ENCODE measurements at regions not wholly inside any gene's neighbourhood (a gene's known extent, or its start where the extent isn't known, plus 50 kb on each side); places are given as distances from the start of the nearest gene placed in this dataset.

DNA sequence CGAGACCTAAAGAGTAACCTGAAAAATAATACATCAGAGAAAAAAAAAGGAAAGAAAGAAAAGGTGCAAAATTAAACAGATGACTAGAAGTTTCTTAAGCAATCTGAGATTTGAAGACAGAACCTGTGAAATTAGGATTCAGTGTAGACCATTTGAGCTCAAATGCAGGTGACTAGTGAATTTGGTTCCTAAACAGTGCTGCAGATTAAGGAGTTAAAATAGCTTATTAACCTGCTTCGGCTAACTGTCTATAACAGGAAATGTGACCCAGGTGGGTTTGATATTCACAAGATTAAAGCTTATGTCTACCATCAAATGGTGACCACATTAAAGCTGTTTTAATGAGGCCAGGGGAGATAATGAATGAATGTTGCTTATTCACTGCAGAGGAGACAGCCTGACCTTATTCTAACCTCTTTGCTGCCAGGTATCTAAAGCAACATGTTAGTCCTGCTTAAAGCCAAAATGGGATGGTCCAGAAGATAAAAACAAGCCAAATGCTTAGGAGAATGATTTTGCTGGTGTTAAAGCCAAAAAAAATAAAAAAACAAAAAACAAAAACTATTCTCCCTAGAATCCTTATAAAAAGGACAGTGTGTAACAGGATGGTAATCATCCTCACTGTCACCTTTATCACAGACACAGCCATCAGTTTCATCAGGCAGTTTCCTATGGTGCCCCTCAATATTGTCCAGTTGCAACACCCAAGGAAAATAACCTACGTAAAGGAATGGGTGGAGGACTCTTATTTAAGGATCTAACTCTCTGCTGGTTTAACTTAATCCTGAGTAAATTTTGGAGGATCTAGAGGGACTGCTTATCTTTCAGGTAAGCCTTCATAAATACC is 769.0 kb upstream of the ZEB2 start:
- Mint-ChIP-seq H3K9me3 (no peaks in the 10 kb centered on the region), H3K4me3 (no peak overlapping the region), H3K27ac (no peak overlapping the region), H3K27me3 (no peaks in the 10 kb centered on the region), H3K4me1 (no peaks in the 10 kb centered on the region), H3K36me3 (ENCODE audit: low read depth) (no peaks in the 10 kb centered on the region)
- ChIA-PET CTCF (no interaction called here), POLR2A (no interaction called here)
- no peak for DNase-seq

DNA sequence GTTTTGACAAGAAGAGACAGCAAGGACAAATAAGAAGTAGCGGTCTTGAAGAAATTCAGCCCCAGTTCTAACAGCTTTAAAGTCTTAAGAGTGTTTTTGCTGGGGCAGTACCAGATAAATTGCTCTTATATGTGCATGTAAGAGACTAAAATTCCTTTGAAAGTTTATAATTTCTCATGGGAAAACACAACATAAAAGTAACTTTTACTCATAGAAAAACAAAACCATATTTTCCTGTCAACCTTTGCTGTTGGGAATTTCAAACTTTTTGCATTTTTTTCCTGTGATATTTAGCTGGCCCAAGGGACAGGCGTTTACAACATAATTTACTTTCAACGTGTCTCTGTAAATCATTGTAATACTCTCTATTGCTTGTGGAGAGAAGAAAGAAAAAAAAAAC is 767.8 kb upstream of the ZEB2 start:
- Mint-ChIP-seq H3K27me3 (no peaks in the 10 kb centered on the region), H3K27ac (no peak overlapping the region), H3K9me3 (no peaks in the 10 kb centered on the region), H3K4me3 (no peak overlapping the region), H3K4me1 (no peaks in the 10 kb centered on the region), H3K36me3 (ENCODE audit: low read depth) (no peaks in the 10 kb centered on the region)
- ChIA-PET POLR2A (no interaction called here), CTCF (no interaction called here)
- no peak for DNase-seq

DNA sequence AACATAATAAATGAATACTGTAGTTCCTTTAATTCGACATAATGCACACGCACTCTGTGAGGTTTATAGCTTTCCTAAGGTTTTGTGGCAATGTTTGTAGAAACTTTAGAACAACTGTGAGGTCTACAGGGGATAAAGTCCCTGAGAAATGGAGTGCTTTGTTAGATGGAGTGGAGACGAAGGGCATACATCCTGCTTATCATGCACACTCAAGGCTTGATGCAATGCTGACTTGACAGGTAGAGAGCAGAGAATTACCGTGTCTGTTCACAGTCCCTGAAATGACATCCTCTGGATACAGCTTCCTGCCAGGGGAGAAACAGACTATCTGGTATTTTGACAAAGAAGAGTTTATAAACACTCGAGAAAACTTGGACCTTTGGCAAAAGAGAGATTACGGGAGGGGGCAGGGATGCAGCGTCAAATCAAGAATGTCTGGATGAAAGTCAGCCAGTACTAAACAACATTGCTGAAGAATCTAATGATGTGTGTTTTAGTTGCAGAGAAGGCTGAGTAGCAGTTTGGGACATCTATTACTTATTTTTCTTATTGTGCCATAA is 766.9 kb upstream of the ZEB2 start:
- DNase-seq = no peak
- H3K27ac Mint-ChIP-seq = no peak overlapping the region
- no peaks in the 10 kb centered on the region for H3K4me1 Mint-ChIP-seq
- no peaks in the 10 kb centered on the region for H3K36me3 Mint-ChIP-seq (ENCODE audit: low read depth)
- H3K4me3 Mint-ChIP-seq = no peak overlapping the region
- no peaks in the 10 kb centered on the region for H3K27me3 Mint-ChIP-seq
- ChIA-PET CTCF (no interaction called here), POLR2A (no interaction called here)
- H3K9me3 Mint-ChIP-seq = no peaks in the 10 kb centered on the region

DNA sequence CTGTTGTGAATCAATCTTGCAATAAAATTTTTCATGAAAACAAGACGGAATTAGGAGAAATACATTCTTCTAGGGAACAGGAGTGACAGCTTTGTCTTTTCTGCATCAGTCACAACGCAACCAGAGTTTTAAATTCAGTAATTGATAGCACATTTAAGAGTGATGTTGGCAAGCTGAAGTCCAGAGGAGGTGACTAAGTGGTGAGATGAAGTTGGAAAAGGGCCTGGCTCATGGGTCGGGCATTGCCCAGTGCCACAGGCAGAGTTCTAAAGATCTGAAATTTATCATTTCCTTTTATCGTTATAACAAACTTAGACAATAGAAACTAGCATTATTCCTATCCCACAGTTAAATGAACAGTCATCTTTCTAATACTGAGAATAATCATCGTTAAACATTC is 764.6 kb upstream of the ZEB2 start:
- no peak overlapping the region for H3K4me3 Mint-ChIP-seq
- H3K27me3 Mint-ChIP-seq = no peaks in the 10 kb centered on the region
- H3K9me3 Mint-ChIP-seq = no peaks in the 10 kb centered on the region
- H3K4me1 Mint-ChIP-seq = no peaks in the 10 kb centered on the region
- no peak for DNase-seq
- no peak overlapping the region for H3K27ac Mint-ChIP-seq
- ChIA-PET POLR2A (no interaction called here), CTCF (no interaction called here)
- no peaks in the 10 kb centered on the region for H3K36me3 Mint-ChIP-seq (ENCODE audit: low read depth)

DNA sequence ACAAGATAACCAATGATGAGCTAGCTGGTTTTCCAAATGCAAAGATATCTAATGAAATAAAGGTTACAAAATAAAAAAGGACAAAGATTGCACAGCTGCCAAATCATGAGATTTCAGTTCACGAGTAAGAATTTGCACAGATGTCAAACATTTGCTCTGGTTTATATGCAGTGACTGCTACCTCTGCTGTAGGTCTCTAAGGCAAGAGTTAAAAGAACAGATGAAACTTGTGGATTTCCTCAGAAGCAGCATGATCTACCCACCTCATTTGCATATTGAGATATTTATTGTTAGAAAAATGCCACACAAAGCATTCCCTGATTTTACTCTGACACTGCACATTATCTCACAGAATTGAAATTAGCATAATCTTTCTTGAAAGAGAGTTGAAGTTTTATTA is 763.2 kb upstream of the ZEB2 start:
- Mint-ChIP-seq H3K9me3 (no peaks in the 10 kb centered on the region), H3K4me1 (no peaks in the 10 kb centered on the region), H3K27me3 (no peaks in the 10 kb centered on the region), H3K27ac (no peak overlapping the region), H3K36me3 (ENCODE audit: low read depth) (no peaks in the 10 kb centered on the region), H3K4me3 (no peak overlapping the region)
- DNase-seq = no peak
- ChIA-PET CTCF (no interaction called here), POLR2A (no interaction called here)

DNA sequence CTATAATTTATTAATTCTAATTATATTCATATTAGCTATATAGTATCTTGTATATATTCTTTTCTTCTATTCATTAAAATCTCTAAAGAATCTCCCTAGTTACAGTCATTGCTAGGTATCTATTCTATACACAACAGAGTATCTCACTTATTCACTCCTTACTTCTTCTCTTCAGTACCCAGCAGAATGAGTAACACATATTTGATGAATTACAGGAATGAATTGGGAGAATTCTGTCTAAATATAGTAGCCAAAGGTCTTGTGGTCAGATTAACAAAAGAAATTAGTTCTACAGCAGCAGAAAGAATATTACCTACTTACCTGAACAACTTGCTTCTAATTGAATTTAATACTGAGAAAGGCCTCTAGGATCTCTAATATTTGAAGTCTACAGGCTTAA is 758.0 kb upstream of the ZEB2 start:
- Mint-ChIP-seq H3K27ac (no peak overlapping the region), H3K4me3 (no peak overlapping the region), H3K27me3 (no peaks in the 10 kb centered on the region), H3K36me3 (ENCODE audit: low read depth) (no peaks in the 10 kb centered on the region), H3K4me1 (no peaks in the 10 kb centered on the region), H3K9me3 (no peaks in the 10 kb centered on the region)
- no peak for DNase-seq
- CTCF ChIA-PET = no interaction called here
- POLR2A ChIA-PET = no interaction called here

DNA sequence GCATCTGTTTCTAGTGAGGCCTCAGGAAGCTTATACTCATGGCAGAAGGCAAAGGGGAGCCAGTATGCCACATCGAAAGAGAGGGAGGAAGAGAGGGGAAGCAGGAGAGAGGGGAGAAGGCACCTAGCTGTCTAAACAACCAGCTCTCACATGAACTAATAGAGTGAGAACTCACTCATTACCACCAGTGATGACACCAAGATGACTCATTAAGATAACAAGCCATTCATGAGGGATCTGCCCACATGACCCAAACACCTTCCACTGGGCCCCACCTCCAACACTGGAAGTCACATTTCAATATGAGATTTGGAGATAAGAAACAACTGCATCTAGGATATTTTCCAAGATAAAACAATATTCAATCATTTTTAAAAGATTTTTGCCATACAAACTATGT is 753.9 kb upstream of the ZEB2 start:
- Mint-ChIP-seq H3K4me1 (no peaks in the 10 kb centered on the region), H3K9me3 (no peaks in the 10 kb centered on the region), H3K36me3 (ENCODE audit: low read depth) (no peaks in the 10 kb centered on the region), H3K27me3 (no peaks in the 10 kb centered on the region), H3K4me3 (no peak overlapping the region), H3K27ac (no peak overlapping the region)
- ChIA-PET CTCF (no interaction called here), POLR2A (no interaction called here)
- no peak for DNase-seq

DNA sequence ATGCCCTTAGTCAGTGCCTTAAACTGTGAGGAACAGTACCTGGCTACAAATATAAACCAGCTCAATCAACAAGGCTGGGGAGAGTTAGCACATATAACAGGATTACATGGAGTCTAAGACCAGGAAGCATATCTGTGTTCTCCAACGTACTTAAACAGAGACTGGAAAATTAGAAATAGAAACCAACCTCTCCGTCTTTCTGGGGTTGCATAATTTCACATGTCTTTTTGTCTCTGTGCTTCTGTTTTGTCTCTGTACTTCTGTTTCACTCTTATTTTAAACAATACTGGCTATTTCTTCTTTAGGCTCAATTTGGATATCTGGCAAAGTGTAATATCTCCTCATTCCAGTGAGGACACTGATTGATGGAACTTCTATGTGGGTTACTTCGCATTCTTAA is 749.0 kb upstream of the ZEB2 start:
- no peaks in the 10 kb centered on the region for H3K9me3 Mint-ChIP-seq
- no peaks in the 10 kb centered on the region for H3K4me1 Mint-ChIP-seq
- no peak overlapping the region for H3K27ac Mint-ChIP-seq
- H3K27me3 Mint-ChIP-seq = no peaks in the 10 kb centered on the region
- no peaks in the 10 kb centered on the region for H3K36me3 Mint-ChIP-seq (ENCODE audit: low read depth)
- no peak for DNase-seq
- ChIA-PET POLR2A (no interaction called here), CTCF (no interaction called here)
- no peak overlapping the region for H3K4me3 Mint-ChIP-seq

DNA sequence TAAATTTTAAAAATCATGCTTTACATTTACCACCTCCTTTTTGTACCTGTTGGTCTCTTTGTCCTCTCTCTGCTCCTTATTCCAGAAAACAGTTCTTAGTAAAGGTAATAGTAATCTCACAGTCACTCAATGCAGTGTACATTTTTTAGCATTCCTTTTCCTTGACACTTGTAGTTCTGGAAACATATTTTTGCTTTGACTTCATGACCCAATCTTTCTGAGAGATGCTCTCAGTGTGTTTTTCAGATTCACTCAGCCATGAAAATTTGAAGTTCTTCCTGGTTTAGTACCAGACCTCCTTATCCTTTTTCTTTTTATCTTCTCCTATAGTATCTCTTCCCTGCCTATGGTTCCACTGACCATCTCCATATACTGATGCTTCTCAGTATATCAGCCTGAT is 747.5 kb upstream of the ZEB2 start:
- Mint-ChIP-seq H3K27ac (no peak overlapping the region), H3K4me3 (no peak overlapping the region), H3K27me3 (no peaks in the 10 kb centered on the region), H3K4me1 (no peaks in the 10 kb centered on the region), H3K9me3 (no peaks in the 10 kb centered on the region), H3K36me3 (ENCODE audit: low read depth) (no peaks in the 10 kb centered on the region)
- ChIA-PET POLR2A (no interaction called here), CTCF (interaction anchor here (0.5 kb wide), 1 partner anchor 153 kb away, joined by 3 read pairs; no protein-coding TSS in a partner anchor)
- DNase-seq = no peak

DNA sequence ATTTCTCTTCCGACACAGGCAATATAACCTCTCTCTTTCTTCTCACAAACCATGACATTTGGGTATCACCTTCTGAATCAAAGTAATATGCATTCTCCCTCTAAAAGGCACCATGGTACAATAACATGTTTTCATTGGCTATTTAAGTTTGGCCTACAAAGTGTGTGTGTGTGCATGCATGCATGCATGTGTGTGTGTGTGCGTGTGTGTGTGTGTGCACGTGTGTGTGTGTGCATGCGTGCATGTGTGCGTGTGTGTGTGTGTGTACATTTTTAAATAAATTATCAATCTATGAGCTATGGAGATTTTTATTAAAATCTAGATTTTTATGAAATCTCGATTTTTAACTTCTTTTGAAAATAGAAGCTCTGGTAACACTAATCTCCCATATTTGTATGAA is 745.3 kb upstream of the ZEB2 start:
- Mint-ChIP-seq H3K27ac (no peak overlapping the region), H3K36me3 (ENCODE audit: low read depth) (no peaks in the 10 kb centered on the region), H3K4me3 (no peak overlapping the region), H3K9me3 (no peaks in the 10 kb centered on the region), H3K4me1 (no peaks in the 10 kb centered on the region), H3K27me3 (no peaks in the 10 kb centered on the region)
- POLR2A ChIA-PET = no interaction called here
- no peak for DNase-seq
- CTCF ChIA-PET = no interaction called here

DNA sequence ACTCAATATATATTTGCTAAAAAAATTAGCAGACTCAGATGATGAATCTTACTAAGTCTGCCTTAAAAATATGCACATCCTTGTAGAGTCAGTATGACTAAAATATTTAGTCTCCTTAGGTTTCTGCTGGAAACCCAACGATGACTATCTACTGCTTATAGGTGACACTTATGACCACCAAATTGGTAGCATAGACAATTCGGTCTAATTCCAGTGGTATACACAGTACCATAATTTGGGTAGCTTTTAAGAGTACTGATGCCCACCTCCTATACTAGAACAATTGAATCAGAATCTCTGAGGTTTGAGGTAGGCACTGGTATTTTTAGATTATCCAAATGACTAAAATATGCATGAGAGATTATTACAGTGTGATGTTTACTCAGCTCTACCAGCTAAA is 740.8 kb upstream of the ZEB2 start:
- CTCF ChIA-PET = no interaction called here
- Mint-ChIP-seq H3K27me3 (peaks cover 5% of the 10 kb centered on the region), H3K9me3 (no peaks in the 10 kb centered on the region), H3K4me3 (no peak overlapping the region), H3K4me1 (peaks cover 2% of the 10 kb centered on the region), H3K36me3 (ENCODE audit: low read depth) (no peaks in the 10 kb centered on the region), H3K27ac (no peak overlapping the region)
- no peak for DNase-seq
- POLR2A ChIA-PET = no interaction called here

DNA sequence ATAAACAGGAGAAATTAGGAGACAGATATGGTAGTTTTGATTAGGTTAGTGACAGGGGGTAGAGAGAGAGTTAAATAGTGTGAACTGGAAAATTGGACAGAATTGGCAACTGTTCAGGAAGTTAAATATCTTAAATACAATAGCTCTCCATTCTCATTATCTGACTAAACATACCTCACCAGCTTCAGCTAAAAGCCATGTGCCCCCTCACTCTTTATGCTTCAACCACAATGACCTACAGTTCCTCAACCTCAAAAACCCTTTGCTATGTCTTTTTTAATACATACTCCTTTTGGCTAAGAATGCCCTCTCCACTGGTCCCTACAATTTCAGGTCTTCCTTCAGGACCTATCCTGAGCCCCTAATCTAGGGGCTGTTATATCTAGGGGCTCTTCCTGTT is 740.2 kb upstream of the ZEB2 start:
- H3K27ac Mint-ChIP-seq = no peak overlapping the region
- ChIA-PET POLR2A (no interaction called here), CTCF (no interaction called here)
- no peaks in the 10 kb centered on the region for H3K36me3 Mint-ChIP-seq (ENCODE audit: low read depth)
- H3K4me3 Mint-ChIP-seq = no peak overlapping the region
- H3K9me3 Mint-ChIP-seq = no peaks in the 10 kb centered on the region
- no peak for DNase-seq
- H3K4me1 Mint-ChIP-seq = peaks cover 2% of the 10 kb centered on the region
- peaks cover 5% of the 10 kb centered on the region for H3K27me3 Mint-ChIP-seq

DNA sequence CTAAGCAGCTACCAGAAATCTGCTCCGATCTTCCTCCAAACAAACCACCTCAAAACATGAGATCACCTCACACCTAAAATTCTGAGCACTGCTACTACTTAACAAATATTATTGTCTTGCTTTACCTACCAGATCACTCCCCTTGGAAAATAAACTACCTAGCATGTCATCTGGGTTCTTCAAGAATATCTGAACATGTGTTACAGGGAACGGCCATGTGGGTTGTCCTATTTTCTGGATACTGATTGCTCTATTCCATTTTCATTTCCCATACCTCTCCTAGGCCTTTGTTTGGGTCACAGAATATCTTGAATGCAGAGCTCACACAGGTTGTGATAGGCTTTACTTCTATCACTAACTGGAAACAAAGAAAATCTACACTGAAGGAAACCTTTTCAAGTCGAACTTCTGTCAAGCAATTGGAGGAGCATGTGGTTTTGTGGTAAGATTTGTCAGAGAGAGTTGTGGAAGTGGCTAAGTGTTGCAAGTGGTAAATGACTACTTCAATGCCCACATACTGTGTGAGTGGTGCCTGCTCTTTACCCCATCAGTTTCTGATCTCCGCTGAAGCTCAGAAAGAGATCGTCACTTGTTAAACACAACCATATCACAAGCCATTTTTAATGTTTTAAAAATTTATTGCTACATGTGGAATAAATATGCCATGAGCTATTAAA is 739.1 kb upstream of the ZEB2 start:
- ChIA-PET POLR2A (no interaction called here), CTCF (no interaction called here)
- no peak for DNase-seq
- no peak overlapping the region for H3K4me3 Mint-ChIP-seq
- H3K27me3 Mint-ChIP-seq = peaks cover 5% of the 10 kb centered on the region
- H3K27ac Mint-ChIP-seq = no peak overlapping the region
- no peaks in the 10 kb centered on the region for H3K36me3 Mint-ChIP-seq (ENCODE audit: low read depth)
- peaks cover 2% of the 10 kb centered on the region for H3K4me1 Mint-ChIP-seq
- no peaks in the 10 kb centered on the region for H3K9me3 Mint-ChIP-seq

DNA sequence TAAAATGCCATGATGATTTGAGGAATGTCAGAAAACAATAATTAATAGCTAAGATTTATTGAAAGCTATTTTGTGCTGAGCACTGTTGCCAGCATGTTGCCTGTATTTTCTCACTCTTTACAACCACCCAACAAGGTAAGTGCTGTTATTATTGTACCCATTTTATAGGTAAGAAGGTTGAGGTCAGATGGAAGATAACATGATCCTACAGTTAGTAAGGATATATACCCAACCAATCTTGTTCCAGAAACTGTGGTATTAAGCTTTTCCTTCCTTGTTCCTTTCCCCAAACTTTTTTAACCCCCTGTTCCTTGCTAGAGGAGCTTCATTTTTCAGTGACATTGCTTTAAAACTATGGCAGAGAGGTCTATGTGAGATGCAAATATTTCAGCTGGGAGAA is 738.0 kb upstream of the ZEB2 start:
- ChIA-PET CTCF (no interaction called here), POLR2A (no interaction called here)
- Mint-ChIP-seq H3K36me3 (ENCODE audit: low read depth) (no peaks in the 10 kb centered on the region), H3K27ac (no peak overlapping the region), H3K4me1 (peaks cover 2% of the 10 kb centered on the region), H3K27me3 (peaks cover 5% of the 10 kb centered on the region), H3K4me3 (no peak overlapping the region), H3K9me3 (no peaks in the 10 kb centered on the region)
- DNase-seq = no peak
